ENCODE measurements at regions not wholly inside any gene's neighbourhood (a gene's known extent, or its start where the extent isn't known, plus 50 kb on each side); places are given as distances from the start of the nearest gene placed in this dataset.
A peak's percentile ranks its signal among the peaks of the same experiment; 100 is the strongest.
"Not testable (repeated sequence)": the region's sequence is repeated elsewhere in the genome, so short reads cannot be mapped to it uniquely, and the experiment has no call there.

DNA sequence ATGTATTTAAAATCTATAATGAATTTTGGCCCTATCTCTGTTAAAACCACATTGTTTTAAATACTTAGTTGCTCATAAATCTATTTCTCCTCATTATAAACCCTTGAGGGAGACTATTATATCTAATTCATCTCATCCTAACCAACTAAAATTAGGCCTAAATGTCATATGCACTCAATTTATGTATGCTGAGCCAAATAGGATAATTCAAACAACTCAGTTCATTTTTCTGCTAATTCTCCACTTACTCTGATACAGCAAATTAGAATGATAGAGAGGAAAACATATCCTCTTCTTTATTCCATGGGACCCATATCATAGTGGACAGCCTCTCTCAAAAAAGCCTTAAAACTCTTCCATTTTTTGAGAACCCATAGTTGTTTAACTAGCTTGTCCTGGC is 80.3 kb upstream of the TET2 start:
- intact Hi-C loops (cut with DNase I): no loop called here
- DNase-seq (ENCODE audit: low spot score): no peak
- no peak for ATAC-seq

DNA sequence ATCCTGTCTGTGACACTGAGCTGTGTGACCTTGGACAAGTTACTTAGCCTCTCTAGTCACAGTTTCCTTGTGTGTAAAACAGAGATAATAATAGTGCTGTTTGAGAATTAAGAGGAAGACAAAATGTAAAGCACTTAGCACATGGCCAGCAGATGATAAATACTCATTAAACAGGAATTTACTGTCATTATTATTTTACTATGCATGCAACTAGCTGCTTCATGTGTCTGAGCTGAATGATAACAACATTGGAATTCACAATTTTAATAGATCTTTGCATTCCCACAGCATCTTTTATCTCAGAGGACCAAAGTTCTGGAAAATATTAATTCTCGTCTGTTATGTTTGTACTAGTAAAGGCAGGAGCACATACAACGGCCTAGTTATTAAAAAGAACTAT is 79.2 kb upstream of the TET2 start:
- DNase-seq (ENCODE audit: low spot score) (no peak), ATAC-seq (no peak)
- intact Hi-C loops (cut with DNase I): no loop called here

DNA sequence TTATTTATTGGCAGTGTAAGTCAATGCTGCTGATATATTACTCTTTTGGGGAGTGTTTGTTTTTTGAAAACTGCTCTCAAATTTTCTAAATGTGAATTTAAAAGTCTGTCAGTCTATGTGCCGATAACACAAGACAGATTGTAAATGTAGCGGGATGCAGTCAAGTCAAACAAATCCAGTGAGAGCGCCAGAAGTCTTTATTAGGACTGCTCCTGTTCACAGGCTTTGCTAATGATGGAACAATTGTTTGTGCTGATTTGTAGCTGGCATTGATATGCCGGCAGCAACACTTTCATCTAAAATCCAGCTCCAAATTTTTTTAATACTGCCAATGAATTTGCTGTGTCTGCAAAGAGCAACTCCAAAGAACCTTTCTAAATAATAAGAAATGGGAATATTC is 78.7 kb upstream of the TET2 start:
- ATAC-seq: no peak
- no peak for DNase-seq (ENCODE audit: low spot score)
- intact Hi-C loops (cut with DNase I): no loop called here

DNA sequence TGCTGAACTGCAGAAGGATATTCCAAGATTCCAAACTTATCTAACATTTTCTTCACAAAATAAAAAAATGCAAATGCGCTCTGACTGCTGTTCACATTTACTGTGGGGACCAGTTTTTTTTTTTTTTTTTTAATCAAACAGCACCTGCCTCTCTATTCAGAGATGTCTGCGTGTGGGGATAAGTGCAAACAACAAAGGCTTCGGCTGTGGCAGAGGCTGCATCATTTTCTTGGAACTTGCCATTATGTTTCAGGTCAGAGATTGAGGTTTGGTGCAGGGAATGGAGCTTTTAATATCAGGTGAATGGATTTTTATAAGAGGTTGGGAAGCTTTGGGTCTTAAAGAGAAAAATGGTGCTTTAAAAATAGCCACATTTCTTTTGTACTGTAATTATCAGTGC is 78.2 kb upstream of the TET2 start:
- DNase-seq (ENCODE audit: low spot score) (no peak), ATAC-seq (no peak)
- intact Hi-C loops (cut with DNase I): no loop called here

DNA sequence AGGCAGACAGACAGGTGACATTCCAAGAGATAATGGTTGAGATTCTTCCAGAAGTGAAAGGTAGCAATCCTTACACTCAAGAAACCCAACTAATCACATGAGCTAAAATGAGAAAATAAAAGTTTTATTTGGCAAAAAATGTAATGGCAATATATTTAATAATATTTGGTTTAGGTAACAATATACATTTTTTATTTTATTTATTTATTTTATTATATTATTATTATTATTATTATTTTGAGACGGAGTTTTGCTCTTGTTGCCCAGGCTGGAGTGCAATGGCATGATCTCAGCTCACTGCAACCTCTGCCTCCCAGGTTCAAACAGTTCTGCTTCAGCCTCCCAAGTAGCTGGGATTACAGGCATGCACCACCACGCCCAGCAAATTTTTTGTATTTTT is 74.6 kb upstream of the TET2 start:
- DNase-seq (ENCODE audit: low spot score); ATAC-seq; intact Hi-C loops (cut with DNase I): not testable (repeated sequence)

DNA sequence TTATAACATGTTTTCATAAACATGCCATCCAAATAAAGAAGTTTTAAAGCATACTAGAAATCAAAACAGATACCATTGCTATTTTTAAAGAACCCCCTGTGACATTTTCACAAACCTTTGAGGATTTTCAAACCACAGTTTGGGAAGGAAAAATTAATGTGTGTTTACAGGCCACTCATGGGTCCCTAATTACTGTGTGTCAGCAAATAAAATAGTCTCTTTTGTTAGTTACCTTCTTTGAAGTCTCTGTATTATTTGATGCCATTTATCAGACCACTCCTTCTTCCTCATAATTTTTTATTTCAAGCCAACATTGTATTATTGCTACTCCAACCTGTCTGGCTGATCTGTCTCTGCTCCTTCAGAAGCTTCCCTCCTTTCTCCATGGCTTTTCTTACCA is 72.6 kb upstream of the TET2 start:
- intact Hi-C loops (cut with DNase I): no loop called here
- DNase-seq (ENCODE audit: low spot score): no peak
- no peak for ATAC-seq

DNA sequence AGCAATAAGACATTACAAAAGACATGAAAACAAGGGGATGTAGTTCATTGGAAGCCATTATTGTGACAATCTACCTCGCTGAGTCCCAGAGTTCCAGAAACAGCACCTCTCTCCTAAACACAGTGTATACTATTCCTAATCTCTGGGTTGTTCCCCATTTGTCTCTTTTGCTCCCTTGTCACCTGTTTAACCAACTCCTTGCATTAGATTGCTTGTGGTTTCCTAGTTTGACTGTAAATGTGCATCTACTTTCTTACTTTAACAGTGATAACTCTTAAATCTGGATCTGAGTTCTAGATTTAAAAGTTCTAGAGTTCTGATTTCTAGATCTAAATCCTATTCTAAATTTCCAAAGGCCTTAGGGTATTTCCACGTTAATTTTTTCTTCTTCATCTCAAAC is 71.6 kb upstream of the TET2 start:
- intact Hi-C loops (cut with DNase I): no loop called here
- DNase-seq (ENCODE audit: low spot score): no peak
- ATAC-seq: no peak

DNA sequence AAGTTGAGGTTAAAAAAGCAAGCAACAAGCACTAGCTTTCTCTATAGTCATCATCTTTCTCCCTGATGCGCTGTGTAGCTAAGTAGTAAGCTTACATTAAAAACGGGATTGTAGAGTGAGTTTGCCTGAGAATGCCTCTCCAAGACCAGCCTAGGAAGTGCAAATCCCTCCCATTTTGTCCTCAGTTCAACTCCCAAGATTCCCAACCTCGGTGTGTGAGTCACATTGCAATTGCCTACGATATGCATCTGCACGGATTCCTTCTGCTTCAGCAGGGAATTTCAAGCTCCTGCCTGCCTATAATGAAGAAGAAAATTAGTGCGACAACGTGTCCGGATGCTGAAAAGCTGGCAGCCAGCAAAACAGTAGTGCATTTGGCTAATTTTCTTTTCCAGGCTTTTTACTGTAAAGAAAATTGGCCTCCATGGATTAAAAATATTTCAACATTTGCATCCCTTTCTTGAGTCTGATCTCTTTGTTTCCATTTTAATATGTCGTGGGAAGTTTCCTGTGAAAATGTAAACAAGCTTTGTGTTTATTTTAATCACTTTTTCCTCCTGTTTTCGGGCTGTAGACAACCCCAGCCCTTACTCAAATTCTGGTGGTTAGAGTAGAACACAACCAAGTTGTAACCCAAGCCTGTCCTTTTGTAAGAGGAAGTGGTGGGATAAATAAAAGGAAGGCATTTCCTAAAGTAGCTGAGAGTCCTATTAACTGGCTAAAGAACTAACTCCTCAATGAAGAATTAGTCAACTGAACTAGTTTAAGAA is 58.4 kb upstream of the TET2 start:
- ATAC-seq (peak; percentile 82), DNase-seq (ENCODE audit: low spot score) (no peak)
- intact Hi-C loops (cut with DNase I): no loop called here

DNA sequence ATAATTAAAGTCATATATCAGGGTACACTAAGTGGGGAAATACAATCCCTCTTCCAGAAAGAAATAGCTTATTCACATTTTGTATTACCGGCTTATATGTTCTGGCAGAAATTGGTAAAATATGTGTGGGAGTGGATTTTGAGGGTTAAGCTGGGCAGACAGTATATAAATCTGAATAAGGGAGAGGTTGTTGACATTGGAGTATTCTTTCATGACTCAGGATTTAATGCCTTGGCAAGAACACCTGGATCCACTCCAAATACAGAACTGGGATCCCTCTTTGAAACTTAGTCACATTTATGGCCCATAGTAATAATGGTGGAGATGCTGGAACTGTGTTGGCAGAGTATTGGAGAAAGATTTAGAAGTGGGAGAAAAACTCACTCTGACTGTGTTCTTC is 54.3 kb upstream of the TET2 start:
- intact Hi-C loops (cut with DNase I): no loop called here
- ATAC-seq: no peak
- no peak for DNase-seq (ENCODE audit: low spot score)

DNA sequence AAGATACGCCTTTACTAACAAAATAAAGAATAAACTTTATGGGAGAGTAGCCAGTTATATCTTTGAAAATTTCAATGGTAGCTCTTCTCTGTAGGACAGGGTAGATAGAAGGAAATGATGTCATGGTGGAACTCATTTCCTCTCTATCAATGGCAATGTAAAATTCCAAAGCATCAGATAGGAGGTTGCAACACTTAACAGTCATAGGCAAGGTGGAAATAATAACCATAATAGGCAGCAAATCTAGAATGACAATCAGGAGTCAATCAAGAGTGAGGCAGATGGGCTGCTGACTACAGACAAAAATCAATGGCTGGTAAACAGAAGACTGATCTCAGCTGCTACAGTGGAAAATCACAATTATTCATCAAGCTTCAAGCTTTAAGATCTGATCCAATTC is 53.9 kb upstream of the TET2 start:
- DNase-seq (ENCODE audit: low spot score) (no peak), ATAC-seq (no peak)
- intact Hi-C loops (cut with DNase I): no loop called here

DNA sequence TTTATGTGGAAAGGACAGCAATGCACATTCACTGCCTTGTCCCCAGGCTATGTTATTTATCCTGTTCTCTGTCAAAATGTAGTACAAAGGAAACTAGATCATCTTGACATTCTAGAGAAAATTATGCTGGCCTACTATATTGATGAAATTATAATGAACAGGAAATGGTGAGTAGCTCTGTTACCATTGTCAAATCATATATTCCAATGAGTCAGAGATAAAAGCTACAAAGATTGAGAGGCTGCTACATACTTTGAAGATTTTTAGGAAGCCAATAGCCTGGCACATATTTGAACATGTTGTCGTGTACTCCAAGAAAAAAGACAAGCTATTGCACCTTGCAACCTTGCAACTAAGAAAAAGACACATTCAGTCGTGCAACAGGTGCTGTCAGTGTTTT is 52.7 kb upstream of the TET2 start:
- intact Hi-C loops (cut with DNase I): no loop called here
- no peak for DNase-seq (ENCODE audit: low spot score)
- ATAC-seq: no peak

Measured in sciatic nerve (tissue), 2 donors.